Keratinocyte (primary cell): ENCODE measurements at regions not wholly inside any gene's neighbourhood (a gene's known extent, or its start where the extent isn't known, plus 50 kb on each side); places are given as distances from the start of the nearest gene placed in this dataset.

ENCODE experiments used
- EZH2 ChIP-seq: IDR thresholded peaks from one replicate; pipeline ENCODE4 v1.6.1; 2012; ENCODE audit warnings: inconsistent platforms, mild to moderate bottlenecking, low read length, moderate library complexity
- TF ChIP-seq, protein P1 (sequence below), 3 experiments: IDR thresholded peaks in 1 of 3; conservative IDR thresholded peaks in 1 of 3; optimal IDR thresholded peaks in 1 of 3; 2 replicates in 2 of 3; 3 replicates in 1 of 3; pipeline versions ENCODE3 to v1.5.1; 2011; ENCODE audit warnings: low read length in 3 of 3, mild to moderate bottlenecking in 3 of 3, moderate library complexity in 2 of 3, control low read depth in 1 of 3, inconsistent platforms in 1 of 3; ENCODE audit not compliant: insufficient read depth in 2 of 3; ENCODE audit errors: extremely low read depth in 1 of 3

DNA sequence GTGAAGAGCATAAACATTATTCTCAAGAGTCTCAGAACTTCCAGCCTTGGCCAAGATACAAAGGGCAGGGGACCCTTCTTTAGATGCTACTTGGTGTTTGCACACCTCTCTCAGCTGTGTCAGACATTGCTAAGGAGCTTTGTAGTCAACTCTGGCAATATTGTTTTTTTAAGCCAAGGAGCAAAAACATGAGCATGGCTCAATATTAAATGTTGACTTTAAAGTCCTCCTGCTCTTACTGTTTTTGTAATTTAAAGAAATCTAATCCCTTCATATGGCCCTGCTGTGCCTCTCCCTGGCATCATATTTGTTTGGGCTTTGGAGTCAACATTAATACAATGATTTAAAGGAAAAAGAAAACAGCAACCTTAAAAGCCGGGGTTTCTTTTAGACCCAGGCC lies 67.9 kb upstream of the TMEM170B start:
- TF ChIP-seq, protein P1, sequence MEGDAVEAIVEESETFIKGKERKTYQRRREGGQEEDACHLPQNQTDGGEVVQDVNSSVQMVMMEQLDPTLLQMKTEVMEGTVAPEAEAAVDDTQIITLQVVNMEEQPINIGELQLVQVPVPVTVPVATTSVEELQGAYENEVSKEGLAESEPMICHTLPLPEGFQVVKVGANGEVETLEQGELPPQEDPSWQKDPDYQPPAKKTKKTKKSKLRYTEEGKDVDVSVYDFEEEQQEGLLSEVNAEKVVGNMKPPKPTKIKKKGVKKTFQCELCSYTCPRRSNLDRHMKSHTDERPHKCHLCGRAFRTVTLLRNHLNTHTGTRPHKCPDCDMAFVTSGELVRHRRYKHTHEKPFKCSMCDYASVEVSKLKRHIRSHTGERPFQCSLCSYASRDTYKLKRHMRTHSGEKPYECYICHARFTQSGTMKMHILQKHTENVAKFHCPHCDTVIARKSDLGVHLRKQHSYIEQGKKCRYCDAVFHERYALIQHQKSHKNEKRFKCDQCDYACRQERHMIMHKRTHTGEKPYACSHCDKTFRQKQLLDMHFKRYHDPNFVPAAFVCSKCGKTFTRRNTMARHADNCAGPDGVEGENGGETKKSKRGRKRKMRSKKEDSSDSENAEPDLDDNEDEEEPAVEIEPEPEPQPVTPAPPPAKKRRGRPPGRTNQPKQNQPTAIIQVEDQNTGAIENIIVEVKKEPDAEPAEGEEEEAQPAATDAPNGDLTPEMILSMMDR (optimal IDR thresholded peaks at IDR 0.05 in 1 of 3, IDR thresholded peaks at IDR 0.05 in 1 of 3, conservative IDR thresholded peaks at IDR 0.05 in 1 of 3; ENCODE audit: extremely low read depth in 1 of 3, insufficient read depth in 2 of 3, low read length in 3 of 3): no peak
- TF ChIP-seq EZH2: no peak
